Mesothelial cell of epicardium (in vitro differentiated cells): ENCODE measurements at regions not wholly inside any gene's neighbourhood (a gene's known extent, or its start where the extent isn't known, plus 50 kb on each side); places are given as distances from the start of the nearest gene placed in this dataset.

Experiments
- DNase-seq, 2 experiments: peaks; one replicate each; pipeline ENCODE4 v3.0.0; 2021; ENCODE audit warnings: low spot score in 2 of 2; ENCODE audit not compliant: unreplicated experiment in 2 of 2
- H3K27ac Mint-ChIP-seq: 2 replicates; pipeline ENCODE4 v1.8.0; 2021; ENCODE audit warnings: mixed read lengths
- H3K27me3 Mint-ChIP-seq: 2 replicates; pipeline ENCODE4 v1.8.0; 2021; ENCODE audit warnings: low read depth, mixed read lengths
- H3K36me3 Mint-ChIP-seq: 2 replicates; pipeline ENCODE4 v1.8.0; 2021; ENCODE audit warnings: mixed read lengths
- H3K4me1 Mint-ChIP-seq: 2 replicates; pipeline ENCODE4 v1.8.0; 2021; ENCODE audit warnings: mixed read lengths
- H3K4me3 Mint-ChIP-seq: 2 replicates; pipeline ENCODE4 v1.8.0; 2021; ENCODE audit warnings: mild to moderate bottlenecking, moderate library complexity, mixed read lengths
- H3K9me3 Mint-ChIP-seq: 2 replicates; pipeline ENCODE4 v1.8.0; 2021; ENCODE audit warnings: mixed read lengths
- CTCF ChIP-seq: fragments of 200-600 bp; sonication (generic); IDR thresholded peaks from one replicate; pipeline ENCODE4 v1.5.0; 2021; ENCODE audit warnings: antibody characterized with exemption; ENCODE audit not compliant: unreplicated experiment

GRCh38 chr7:50182759-50183158 is 89.7 kb upstream of the ZPBP start:
- peaks cover 17% of the 10 kb centered on the region for H3K27me3 Mint-ChIP-seq
- H3K9me3 Mint-ChIP-seq = no peaks in the 10 kb centered on the region

GRCh38 chr7:50181081-50181480 is 88.0 kb upstream of the ZPBP start:
- Mint-ChIP-seq H3K4me1 (peaks cover 7% of the 10 kb centered on the region), H3K27ac (no peak overlapping the region), H3K27me3 (peaks cover 23% of the 10 kb centered on the region), H3K9me3 (no peaks in the 10 kb centered on the region), H3K36me3 (no peaks in the 10 kb centered on the region), H3K4me3 (no peak overlapping the region)
- no peak for TF ChIP-seq CTCF
- no peak for DNase-seq

More at GRCh38 chr7:50182759-50183158, 89.7 kb upstream of the ZPBP start:
- H3K27ac Mint-ChIP-seq = no peak overlapping the region
- TF ChIP-seq CTCF = no peak
- no peak for DNase-seq
- H3K4me3 Mint-ChIP-seq = no peak overlapping the region
- peaks cover 7% of the 10 kb centered on the region for H3K4me1 Mint-ChIP-seq
- no peaks in the 10 kb centered on the region for H3K36me3 Mint-ChIP-seq

- Mint-ChIP-seq H3K27me3 (peaks cover 28% of the 10 kb centered on the region), H3K9me3 (no peaks in the 10 kb centered on the region), H3K36me3 (no peaks in the 10 kb centered on the region), H3K27ac (no peak overlapping the region), H3K4me3 (no peak overlapping the region), H3K4me1 (peaks cover 7% of the 10 kb centered on the region)
- TF ChIP-seq CTCF = no peak
- no peak for DNase-seq
Measured at GRCh38 chr7:50178166-50178565, 85.1 kb upstream of the ZPBP start.

GRCh38 chr7:50174948-50175347 is 81.9 kb upstream of the ZPBP start:
- Mint-ChIP-seq H3K4me3 (no peak overlapping the region), H3K27me3 (peaks cover 44% of the 10 kb centered on the region), H3K9me3 (no peaks in the 10 kb centered on the region), H3K27ac (no peak overlapping the region), H3K4me1 (peaks cover 5% of the 10 kb centered on the region), H3K36me3 (no peaks in the 10 kb centered on the region)
- DNase-seq = no peak
- no peak for TF ChIP-seq CTCF

- Mint-ChIP-seq H3K4me3 (no peak overlapping the region), H3K36me3 (no peaks in the 10 kb centered on the region)
- no peak for DNase-seq
Measured at GRCh38 chr7:50166997-50167965, 74.2 kb upstream of the ZPBP start.

More at GRCh38 chr7:50166997-50167965, 74.2 kb upstream of the ZPBP start:
- H3K9me3 Mint-ChIP-seq = no peaks in the 10 kb centered on the region
- no peak overlapping the region for H3K27ac Mint-ChIP-seq
- no peak for TF ChIP-seq CTCF
- no peaks in the 10 kb centered on the region for H3K4me1 Mint-ChIP-seq
- peaks cover 11% of the 10 kb centered on the region for H3K27me3 Mint-ChIP-seq
